ENCODE measurements at regions not wholly inside any gene's neighbourhood (a gene's known extent, or its start where the extent isn't known, plus 50 kb on each side); places are given as distances from the start of the nearest gene placed in this dataset.

DNA sequence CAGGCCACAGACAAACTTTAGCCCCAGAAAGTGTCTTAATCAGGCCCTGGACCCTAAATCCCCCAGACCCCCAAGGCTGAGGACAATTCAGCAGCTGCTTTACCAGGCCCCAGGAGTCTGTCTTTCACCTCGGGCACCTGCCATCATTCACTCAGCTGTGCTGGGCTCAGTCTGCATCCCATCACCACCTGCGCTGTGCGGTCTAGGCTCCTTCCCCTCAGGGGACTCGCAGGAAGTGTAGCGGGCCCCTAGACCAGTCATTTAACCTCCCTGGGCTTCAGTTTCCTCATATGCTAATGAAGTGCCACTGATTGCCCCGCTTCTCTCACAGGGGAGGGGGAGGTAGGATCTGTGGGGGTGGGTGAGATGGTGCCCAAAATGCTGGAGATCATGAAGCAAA lies 76.4 kb upstream of the ZMIZ1 start:
- H3K9me3 ChIP-seq = peaks cover 0 to 7% (median 0%) of the 10 kb centered on the region in 4 donors
- 78 to 81% methylated on average over 6 of the region's 6 CpGs for WGBS, 2 donors
- no peak overlapping the region for H3K4me3 ChIP-seq
- H3K36me3 ChIP-seq = no peaks in the 10 kb centered on the region
- H3K27me3 ChIP-seq = no peaks in the 10 kb centered on the region
- TF ChIP-seq EP300 (IDR thresholded peaks at IDR 0.05) = no peak
- TF ChIP-seq POLR2A (IDR thresholded peaks at IDR 0.05) = no peak
- TF ChIP-seq, protein P1, sequence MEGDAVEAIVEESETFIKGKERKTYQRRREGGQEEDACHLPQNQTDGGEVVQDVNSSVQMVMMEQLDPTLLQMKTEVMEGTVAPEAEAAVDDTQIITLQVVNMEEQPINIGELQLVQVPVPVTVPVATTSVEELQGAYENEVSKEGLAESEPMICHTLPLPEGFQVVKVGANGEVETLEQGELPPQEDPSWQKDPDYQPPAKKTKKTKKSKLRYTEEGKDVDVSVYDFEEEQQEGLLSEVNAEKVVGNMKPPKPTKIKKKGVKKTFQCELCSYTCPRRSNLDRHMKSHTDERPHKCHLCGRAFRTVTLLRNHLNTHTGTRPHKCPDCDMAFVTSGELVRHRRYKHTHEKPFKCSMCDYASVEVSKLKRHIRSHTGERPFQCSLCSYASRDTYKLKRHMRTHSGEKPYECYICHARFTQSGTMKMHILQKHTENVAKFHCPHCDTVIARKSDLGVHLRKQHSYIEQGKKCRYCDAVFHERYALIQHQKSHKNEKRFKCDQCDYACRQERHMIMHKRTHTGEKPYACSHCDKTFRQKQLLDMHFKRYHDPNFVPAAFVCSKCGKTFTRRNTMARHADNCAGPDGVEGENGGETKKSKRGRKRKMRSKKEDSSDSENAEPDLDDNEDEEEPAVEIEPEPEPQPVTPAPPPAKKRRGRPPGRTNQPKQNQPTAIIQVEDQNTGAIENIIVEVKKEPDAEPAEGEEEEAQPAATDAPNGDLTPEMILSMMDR (IDR thresholded peaks at IDR 0.05) = no peak
- no peak overlapping the region for H3K27ac ChIP-seq
- no peak for DNase-seq (ENCODE audit: low spot score in 2 of 2)
- no peaks in the 10 kb centered on the region for H3K4me1 ChIP-seq

DNA sequence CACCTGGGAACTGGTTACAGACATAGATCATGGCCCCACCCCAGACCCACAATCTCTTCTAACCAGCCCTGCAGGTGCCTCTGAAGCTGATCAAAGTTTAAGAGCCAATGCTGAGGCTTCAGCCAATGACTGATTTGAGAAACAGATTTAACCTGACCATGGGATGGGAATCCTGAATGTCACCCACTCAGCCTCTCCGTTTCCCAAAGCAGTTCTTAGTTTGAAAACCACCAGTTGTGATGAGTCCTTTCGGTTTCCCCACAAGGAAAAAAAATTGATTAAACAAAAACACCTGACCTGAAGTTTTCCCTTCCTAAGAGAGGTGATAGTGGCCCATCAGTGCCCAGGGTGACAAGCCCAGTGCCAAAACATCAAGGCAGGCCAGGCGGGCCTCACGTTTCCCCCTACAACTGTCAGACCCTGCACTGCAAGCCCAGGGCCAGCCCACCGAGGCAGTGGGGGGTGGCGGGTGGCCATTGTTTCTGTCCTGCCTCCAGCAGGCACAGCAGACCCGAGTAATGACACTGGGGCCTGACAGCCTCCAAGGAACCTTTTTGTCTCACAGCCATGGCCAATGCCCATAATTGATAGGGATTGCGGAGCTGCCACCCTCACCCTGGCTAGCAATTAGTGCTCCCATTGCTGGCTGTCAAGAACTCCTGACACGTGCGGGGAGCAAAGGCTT lies 75.4 kb upstream of the ZMIZ1 start:
- Histone ChIP-seq H3K27ac (no peak overlapping the region), H3K36me3 (no peaks in the 10 kb centered on the region), H3K27me3 (no peaks in the 10 kb centered on the region), H3K4me1 (no peaks in the 10 kb centered on the region), H3K9me3 (peaks cover 0 to 7% (median 0%) of the 10 kb centered on the region in 4 donors), H3K4me3 (no peak overlapping the region)
- 83 to 84% methylated on average over 9 to 10 of the region's 10 CpGs for WGBS, 2 donors
- DNase-seq (ENCODE audit: low spot score in 2 of 2) = no peak
- TF ChIP-seq, protein P1 (IDR thresholded peaks at IDR 0.05) = no peak
- TF ChIP-seq EP300 (IDR thresholded peaks at IDR 0.05) (no peak), POLR2A (IDR thresholded peaks at IDR 0.05) (no peak)

DNA sequence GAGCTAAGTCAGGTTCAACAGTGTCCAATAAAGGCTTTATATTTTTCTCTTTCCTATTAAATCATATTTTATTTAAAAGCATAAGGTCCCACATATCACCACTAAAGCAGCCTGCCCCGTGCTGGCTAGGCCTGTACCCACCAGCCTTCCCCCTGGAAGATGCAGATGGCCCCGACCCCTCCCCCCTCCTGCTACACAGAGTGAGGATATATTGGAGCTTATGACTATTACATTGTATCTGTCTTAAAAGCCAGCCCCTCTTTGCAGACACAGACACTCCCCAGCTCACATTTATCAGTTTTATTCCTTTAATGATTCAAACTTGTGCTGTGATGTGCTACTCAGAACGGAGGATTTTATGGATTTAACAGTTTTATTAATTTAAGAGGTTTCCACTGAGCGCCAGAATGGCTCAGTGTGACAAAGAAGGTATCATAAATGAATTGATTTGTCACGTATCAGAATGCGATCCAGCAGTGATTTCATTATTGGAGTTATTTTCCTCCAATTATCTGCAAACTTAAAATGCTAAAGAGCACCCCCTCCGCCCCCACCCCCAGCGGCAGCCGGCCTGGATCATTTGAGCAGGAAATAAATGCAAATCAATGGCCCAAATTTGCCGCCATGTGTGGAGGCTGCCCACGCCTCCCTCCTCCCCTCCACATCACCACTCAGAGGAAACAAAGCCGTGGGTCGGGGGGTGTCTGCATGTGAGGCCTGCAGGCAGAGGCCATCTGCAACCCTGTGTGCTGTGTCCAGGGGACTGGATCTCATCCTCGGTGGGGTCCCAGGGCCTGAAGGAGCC lies 72.6 kb upstream of the ZMIZ1 start:
- Histone ChIP-seq H3K36me3 (no peaks in the 10 kb centered on the region), H3K4me1 (no peaks in the 10 kb centered on the region), H3K4me3 (no peak overlapping the region), H3K27ac (no peak overlapping the region), H3K27me3 (no peaks in the 10 kb centered on the region), H3K9me3 (no peaks in the 10 kb centered on the region)
- TF ChIP-seq, protein P1 (IDR thresholded peaks at IDR 0.05) = no peak
- TF ChIP-seq EP300 (IDR thresholded peaks at IDR 0.05) (no peak), POLR2A (IDR thresholded peaks at IDR 0.05) (no peak)
- 81 to 84% methylated on average over 14 of the region's 14 CpGs for WGBS, 2 donors
- DNase-seq (ENCODE audit: low spot score in 2 of 2) = no peak

DNA sequence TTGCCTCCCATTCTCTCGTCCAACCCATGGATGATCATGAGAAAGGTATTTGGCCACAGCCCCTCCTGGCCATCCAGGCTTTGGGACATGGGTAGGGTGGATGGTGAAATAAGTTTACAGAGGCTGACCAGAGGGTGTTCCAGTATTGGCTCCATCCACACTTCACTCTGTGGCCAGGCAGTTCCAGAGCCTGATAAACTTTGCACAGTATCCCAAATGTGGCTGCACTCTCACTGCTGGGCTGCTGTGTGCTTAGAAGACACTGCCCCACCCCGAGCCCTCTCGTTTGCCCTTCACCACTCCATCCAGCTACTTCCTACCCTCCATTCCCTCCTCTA lies 72.0 kb upstream of the ZMIZ1 start:
- Histone ChIP-seq H3K27ac (no peak overlapping the region), H3K4me1 (no peaks in the 10 kb centered on the region), H3K27me3 (no peaks in the 10 kb centered on the region), H3K36me3 (no peaks in the 10 kb centered on the region), H3K4me3 (no peak overlapping the region), H3K9me3 (no peaks in the 10 kb centered on the region)
- TF ChIP-seq, protein P1 (IDR thresholded peaks at IDR 0.05) = no peak
- TF ChIP-seq POLR2A (IDR thresholded peaks at IDR 0.05) = no peak
- no peak for TF ChIP-seq EP300 (IDR thresholded peaks at IDR 0.05)
- 59 to 82% methylated on average over 3 of the region's 3 CpGs for WGBS, 2 donors
- DNase-seq (ENCODE audit: low spot score in 2 of 2) = no peak

All from tibial nerve (tissue), 4 donors.